BE2C (cell line): ENCODE measurements at regions not wholly inside any gene's neighbourhood (a gene's known extent, or its start where the extent isn't known, plus 50 kb on each side); places are given as distances from the start of the nearest gene placed in this dataset.

Experiments
- DNase-seq: peaks from one replicate; pipeline ENCODE4 v3.0.0-alpha.2; 2020
- H3K27me3 ChIP-seq: fragments of 250-450 bp; sonication (Bioruptor Pico); 2 replicates; pipeline ENCODE4 v1.5.1; 2020; ENCODE audit warnings: mild to moderate bottlenecking
- H3K36me3 ChIP-seq: fragments of 250-450 bp; sonication (Bioruptor Pico); 2 replicates; pipeline ENCODE4 v1.5.1; 2020; ENCODE audit warnings: mild to moderate bottlenecking
- H3K4me1 ChIP-seq: fragments of 250-450 bp; sonication (Bioruptor Pico); 2 replicates; pipeline ENCODE4 v1.5.1; 2020
- H3K4me3 ChIP-seq: 2 replicates; pipeline ENCODE4 v1.5.1; 2011; ENCODE audit warnings: low read depth, low read length
- H3K9me3 ChIP-seq: fragments of 250-450 bp; sonication (Bioruptor Pico); 2 replicates; pipeline ENCODE4 v1.5.1; 2020
- CTCF ChIP-seq: IDR thresholded peaks from 2 replicates; pipeline ENCODE4 v1.5.1; 2012; ENCODE audit warnings: mild to moderate bottlenecking, low read depth, low read length

GRCh38 chr14:98889836-98890185 lies 382.2 kb downstream of the BCL11B start:
- Histone ChIP-seq H3K36me3 (no peaks in the 10 kb centered on the region), H3K4me3 (no peak overlapping the region), H3K9me3 (no peaks in the 10 kb centered on the region), H3K4me1 (no peaks in the 10 kb centered on the region), H3K27me3 (no peaks in the 10 kb centered on the region)
- DNase-seq, result no peak
- TF ChIP-seq CTCF, result no peak

GRCh38 chr14:98890556-98891340 lies 381.2 kb downstream of the BCL11B start:
- no peaks in the 10 kb centered on the region for H3K4me1 ChIP-seq
- no peaks in the 10 kb centered on the region for H3K27me3 ChIP-seq
- no peak overlapping the region for H3K4me3 ChIP-seq
- no peak for DNase-seq
- no peak for TF ChIP-seq CTCF
- H3K36me3 ChIP-seq, result no peaks in the 10 kb centered on the region
- no peaks in the 10 kb centered on the region for H3K9me3 ChIP-seq

GRCh38 chr14:98893675-98894074 lies 378.3 kb downstream of the BCL11B start:
- Histone ChIP-seq H3K36me3 (no peaks in the 10 kb centered on the region), H3K4me3 (no peak overlapping the region), H3K4me1 (no peaks in the 10 kb centered on the region), H3K9me3 (no peaks in the 10 kb centered on the region), H3K27me3 (no peaks in the 10 kb centered on the region)
- no peak for TF ChIP-seq CTCF
- DNase-seq, result no peak

GRCh38 chr14:98894600-98894999 lies 377.4 kb downstream of the BCL11B start:
- Histone ChIP-seq H3K36me3 (no peaks in the 10 kb centered on the region), H3K9me3 (no peaks in the 10 kb centered on the region), H3K4me3 (no peak overlapping the region), H3K27me3 (no peaks in the 10 kb centered on the region), H3K4me1 (no peaks in the 10 kb centered on the region)
- no peak for TF ChIP-seq CTCF
- DNase-seq, result no peak

GRCh38 chr14:98896449-98896848 lies 375.5 kb downstream of the BCL11B start:
- Histone ChIP-seq H3K27me3 (no peaks in the 10 kb centered on the region), H3K9me3 (no peaks in the 10 kb centered on the region), H3K4me1 (no peaks in the 10 kb centered on the region), H3K4me3 (no peak overlapping the region), H3K36me3 (no peaks in the 10 kb centered on the region)
- TF ChIP-seq CTCF, result no peak
- DNase-seq, result no peak

GRCh38 chr14:98897605-98898309 lies 374.2 kb downstream of the BCL11B start:
- no peak for TF ChIP-seq CTCF
- Histone ChIP-seq H3K27me3 (no peaks in the 10 kb centered on the region), H3K4me3 (no peak overlapping the region), H3K36me3 (no peaks in the 10 kb centered on the region), H3K9me3 (no peaks in the 10 kb centered on the region), H3K4me1 (no peaks in the 10 kb centered on the region)
- DNase-seq, result no peak
